Thyroid gland (tissue), 4 donors: ENCODE measurements at regions not wholly inside any gene's neighbourhood (a gene's known extent, or its start where the extent isn't known, plus 50 kb on each side); places are given as distances from the start of the nearest gene placed in this dataset.

Source experiments
- DNase-seq, 2 donors: peaks; one replicate each; pipeline ENCODE4 v3.0.0-alpha.2; 2019
- H3K27ac ChIP-seq, 3 donors: fragments of 200-600 bp; sonication (generic); 1 replicate in 2 of 3; 2 replicates in 1 of 3; pipeline ENCODE4 v1.5.1; 2016 to 2019; ENCODE audit warnings: mild to moderate bottlenecking in 1 of 3, moderate library complexity in 1 of 3
- H3K27me3 ChIP-seq: fragments of 200-600 bp; sonication (generic); one replicate; pipeline ENCODE4 v1.5.1; 2019
- H3K36me3 ChIP-seq, 2 donors: fragments of 200-600 bp; sonication (generic); one replicate each; pipeline ENCODE4 v1.5.1; 2016 to 2019
- H3K4me1 ChIP-seq, 2 donors: fragments of 200-600 bp; sonication (generic); one replicate each; pipeline ENCODE4 v1.5.1; 2017 to 2019
- H3K4me3 ChIP-seq, 3 donors: fragments of 200-600 bp; sonication (generic); replicated peaks in 1 of 3; 1 replicate in 2 of 3; 2 replicates in 1 of 3; pipeline ENCODE4 v1.5.1; 2016; ENCODE audit warnings: mild to moderate bottlenecking in 1 of 3
- H3K9me3 ChIP-seq: fragments of 200-600 bp; sonication (generic); one replicate; pipeline ENCODE4 v1.5.1; 2017
- CTCF ChIP-seq, 6 experiments: fragments of 200-600 bp in 3 of 6; fragments of 450-650 bp in 3 of 6; sonication (generic) in 3 of 6; IDR thresholded peaks; one replicate each; pipeline ENCODE4 v1.5.1; 2016 to 2019; ENCODE audit warnings: antibody characterized with exemption in 6 of 6, mild to moderate bottlenecking in 2 of 6, inconsistent platforms in 1 of 6, moderate library complexity in 1 of 6
- POLR2A ChIP-seq, 2 donors: fragments of 450-650 bp; IDR thresholded peaks; one replicate each; pipeline ENCODE4 v1.6.1; 2017; ENCODE audit warnings: antibody characterized with exemption in 2 of 2, mild to moderate bottlenecking in 2 of 2, moderate library complexity in 1 of 2
- WGBS, 2 donors: methylation state at CpG; one replicate each; pipeline ENCODE4 v1.1.5; 2017; 5-methylcytosine and 5-hydroxymethylcytosine counted together
- intact Hi-C: fragments of 100-400 bp; cut with DNase I; formaldehyde crosslinking; loops from one replicate; pipeline ENCODE4 v1.15.1; 2023

DNA sequence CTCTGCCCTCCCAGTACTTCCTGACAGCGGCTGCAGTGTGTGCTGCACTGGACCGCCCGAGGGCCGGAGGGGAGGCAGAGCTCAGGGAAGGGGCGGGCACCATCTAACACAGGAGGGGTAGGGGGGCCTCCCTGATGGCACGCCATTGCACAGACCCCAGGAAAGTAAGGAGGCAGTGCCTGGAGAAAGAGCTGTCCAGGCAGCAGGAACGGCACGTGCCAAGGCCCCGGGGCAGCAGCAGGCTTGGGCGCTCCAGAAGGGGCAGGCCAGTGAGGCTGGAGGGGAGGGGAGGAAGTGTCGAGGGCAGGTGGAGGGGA is 110.7 kb downstream of the CRYAA start:
- Histone ChIP-seq H3K4me1 (peaks cover 10 to 15% of the 10 kb centered on the region in 2 donors), H3K4me3 (no peak overlapping the region), H3K27ac (no peak overlapping the region), H3K27me3 (no peaks in the 10 kb centered on the region), H3K36me3 (no peaks in the 10 kb centered on the region), H3K9me3 (no peaks in the 10 kb centered on the region)
- no peak for DNase-seq
- TF ChIP-seq POLR2A (IDR thresholded peaks at IDR 0.05): no peak
- no peak for TF ChIP-seq CTCF (IDR thresholded peaks at IDR 0.05)
- intact Hi-C loops: no loop called here
- WGBS, 2 donors: 90 to 93% methylated on average over 5 to 10 of the region's 11 CpGs

GRCh38 chr21:43278766-43279577 is 110.2 kb downstream of the CRYAA start:
- Histone ChIP-seq H3K27me3 (no peaks in the 10 kb centered on the region), H3K4me1 (peaks cover 10 to 15% of the 10 kb centered on the region in 2 donors), H3K9me3 (no peaks in the 10 kb centered on the region), H3K36me3 (no peaks in the 10 kb centered on the region), H3K4me3 (no peak overlapping the region), H3K27ac (no peak overlapping the region)
- WGBS, 2 donors: 79 to 83% methylated on average over 19 to 24 of the region's 32 CpGs
- DNase-seq: no peak
- intact Hi-C loops: no loop called here
- TF ChIP-seq POLR2A (IDR thresholded peaks at IDR 0.05) (no peak), CTCF (IDR thresholded peaks at IDR 0.05) (no peak)

DNA sequence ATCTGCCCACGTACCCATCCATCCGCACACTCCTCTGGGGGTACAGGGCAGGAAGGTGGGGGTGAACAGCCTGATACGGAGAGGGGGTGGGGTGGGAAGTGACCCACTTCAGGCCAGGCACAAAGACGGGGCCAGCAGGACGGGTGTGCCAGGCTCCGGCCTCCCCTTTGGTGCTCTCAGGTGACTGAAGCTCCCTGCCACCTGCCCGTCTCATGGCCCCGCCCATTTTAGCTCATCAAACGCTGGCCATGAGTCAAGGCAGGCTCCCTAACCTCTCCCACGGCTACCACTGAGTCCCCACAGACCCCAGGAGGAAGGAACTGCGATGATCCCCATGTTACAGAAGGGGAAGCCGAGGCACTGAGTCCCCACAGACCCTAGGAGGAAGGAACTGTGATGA is 109.6 kb downstream of the CRYAA start:
- intact Hi-C loops: no loop called here
- Histone ChIP-seq H3K4me3 (no peak overlapping the region), H3K4me1 (peaks cover 10 to 15% of the 10 kb centered on the region in 2 donors), H3K27ac (no peak overlapping the region), H3K9me3 (no peaks in the 10 kb centered on the region), H3K27me3 (no peaks in the 10 kb centered on the region), H3K36me3 (no peaks in the 10 kb centered on the region)
- DNase-seq: peak; percentile 41 to 57
- 51% methylated on average over 7 of the region's 12 CpGs; no CpG with 5 or more reads in 1 of the 2 donors for WGBS, 2 donors
- no peak for TF ChIP-seq CTCF (IDR thresholded peaks at IDR 0.05)
- TF ChIP-seq POLR2A (IDR thresholded peaks at IDR 0.05): no peak

GRCh38 chr21:43277481-43278351 is 108.9 kb downstream of the CRYAA start:
- Histone ChIP-seq H3K4me1 (peaks cover 10 to 15% of the 10 kb centered on the region in 2 donors), H3K27ac (peak overlapping the region in 1 of 3 donors; percentile 24), H3K27me3 (no peaks in the 10 kb centered on the region), H3K4me3 (no peak overlapping the region), H3K9me3 (no peaks in the 10 kb centered on the region), H3K36me3 (no peaks in the 10 kb centered on the region)
- peak; percentile 58 to 68 for DNase-seq
- TF ChIP-seq CTCF (IDR thresholded peaks at IDR 0.05) (no peak), POLR2A (IDR thresholded peaks at IDR 0.05) (no peak)
- intact Hi-C loops: no loop called here
- WGBS, 2 donors: 25 to 37% methylated on average over 20 to 30 of the region's 30 CpGs

DNA sequence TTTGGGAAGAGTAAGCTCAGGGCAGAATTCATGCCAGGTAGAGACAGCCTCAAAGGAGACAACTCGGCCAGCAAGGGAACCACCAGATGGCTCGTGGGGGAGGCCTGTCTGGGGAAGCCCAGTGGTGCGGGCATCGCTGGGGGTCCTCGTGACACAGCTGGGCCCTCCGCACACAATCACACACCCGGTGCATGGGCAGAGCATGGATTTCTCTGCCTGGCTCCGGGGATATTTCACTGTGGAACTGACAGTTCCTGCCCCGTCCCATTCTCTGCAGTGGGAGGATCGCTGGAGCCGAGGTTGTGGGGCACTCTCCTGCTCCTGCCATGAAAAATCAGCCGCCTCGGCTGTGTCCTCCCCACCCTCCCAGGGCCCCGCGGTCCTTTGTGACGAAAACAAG is 108.0 kb downstream of the CRYAA start:
- Histone ChIP-seq H3K9me3 (no peaks in the 10 kb centered on the region), H3K36me3 (no peaks in the 10 kb centered on the region), H3K27ac (no peak overlapping the region), H3K4me3 (no peak overlapping the region), H3K27me3 (no peaks in the 10 kb centered on the region), H3K4me1 (peaks cover 10 to 15% of the 10 kb centered on the region in 2 donors)
- DNase-seq: no peak
- 85 to 86% methylated on average over 16 of the region's 16 CpGs for WGBS, 2 donors
- TF ChIP-seq CTCF (IDR thresholded peaks at IDR 0.05) (no peak), POLR2A (IDR thresholded peaks at IDR 0.05) (no peak)
- intact Hi-C loops: no loop called here
